ENCODE measurements at regions not wholly inside any gene's neighbourhood (a gene's known extent, or its start where the extent isn't known, plus 50 kb on each side); places are given as distances from the start of the nearest gene placed in this dataset.

GRCh38 chr14:100381395-100382105 lies 58.4 kb downstream of the SLC25A47 start:
- no peak for DNase-seq

DNA sequence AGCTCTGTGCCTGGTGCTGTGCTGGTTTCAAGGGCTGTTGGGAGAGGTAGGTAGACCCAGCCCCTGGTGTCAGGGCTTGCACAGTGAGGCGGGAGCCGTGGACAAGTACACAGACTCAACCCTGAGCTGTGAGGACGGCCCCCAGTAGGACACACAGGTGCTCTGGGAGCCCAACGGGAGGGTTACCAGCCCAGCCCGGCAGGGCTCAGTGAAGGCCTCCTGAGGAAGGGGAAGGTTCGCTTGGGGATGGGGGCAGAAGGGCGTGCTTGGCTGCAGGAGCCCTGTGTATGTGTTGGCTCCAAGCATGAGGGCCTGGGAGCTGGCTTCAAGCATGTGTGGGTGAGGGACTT lies 58.9 kb downstream of the SLC25A47 start:
- DNase-seq = no peak

GRCh38 chr14:100383727-100384158 lies 60.6 kb downstream of the SLC25A47 start:
- DNase-seq = peak; percentile 72 to 85

DNA sequence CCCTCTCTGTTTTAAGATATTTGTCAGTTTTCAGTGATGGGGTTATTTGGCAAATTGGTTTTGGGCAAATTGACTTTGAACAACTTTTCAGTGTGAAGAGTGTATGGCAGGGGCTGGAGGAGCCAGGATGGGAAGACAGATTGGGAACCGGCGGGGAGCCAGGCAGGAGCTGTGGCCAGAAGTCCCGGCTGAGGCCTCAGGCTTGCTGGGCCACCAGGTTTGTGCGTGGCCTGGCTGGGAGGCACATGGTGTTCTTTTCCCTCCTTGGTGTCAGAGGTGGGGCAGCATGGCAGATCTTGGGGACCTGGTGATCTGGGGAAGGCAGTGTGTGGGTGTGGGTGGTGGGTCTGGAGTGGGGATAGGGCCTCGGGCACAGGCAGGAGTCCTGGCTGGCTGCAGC lies 61.1 kb downstream of the SLC25A47 start:
- no peak for DNase-seq

GRCh38 chr14:100384819-100385813 lies 62.0 kb downstream of the SLC25A47 start:
- DNase-seq = peak in 1 of 2 experiments; percentile 73

DNA sequence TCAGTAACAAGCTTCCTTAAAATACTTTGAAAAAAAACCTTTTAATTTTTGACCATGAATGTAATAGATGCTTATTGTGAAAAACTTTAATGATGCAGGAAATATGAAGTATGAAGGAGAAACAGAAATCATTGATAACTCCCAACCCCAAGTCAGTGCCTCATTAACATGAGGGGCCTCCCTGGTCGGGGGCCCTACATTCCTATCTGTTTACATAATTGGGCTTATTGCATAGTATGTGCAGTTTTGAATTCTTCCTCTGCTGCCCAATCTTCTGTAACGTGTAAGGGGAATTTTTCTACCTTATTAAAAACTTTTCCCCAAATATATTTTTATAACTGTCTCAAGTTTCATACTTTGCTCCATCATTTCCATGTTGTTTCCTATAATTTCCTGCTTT lies 63.0 kb downstream of the SLC25A47 start:
- DNase-seq = no peak

- DNase-seq = no peak
Observed at GRCh38 chr14:100386846-100387245, 63.7 kb downstream of the SLC25A47 start.

GRCh38 chr14:100387450-100387849 lies 64.3 kb downstream of the SLC25A47 start:
- no peak for DNase-seq

DNA sequence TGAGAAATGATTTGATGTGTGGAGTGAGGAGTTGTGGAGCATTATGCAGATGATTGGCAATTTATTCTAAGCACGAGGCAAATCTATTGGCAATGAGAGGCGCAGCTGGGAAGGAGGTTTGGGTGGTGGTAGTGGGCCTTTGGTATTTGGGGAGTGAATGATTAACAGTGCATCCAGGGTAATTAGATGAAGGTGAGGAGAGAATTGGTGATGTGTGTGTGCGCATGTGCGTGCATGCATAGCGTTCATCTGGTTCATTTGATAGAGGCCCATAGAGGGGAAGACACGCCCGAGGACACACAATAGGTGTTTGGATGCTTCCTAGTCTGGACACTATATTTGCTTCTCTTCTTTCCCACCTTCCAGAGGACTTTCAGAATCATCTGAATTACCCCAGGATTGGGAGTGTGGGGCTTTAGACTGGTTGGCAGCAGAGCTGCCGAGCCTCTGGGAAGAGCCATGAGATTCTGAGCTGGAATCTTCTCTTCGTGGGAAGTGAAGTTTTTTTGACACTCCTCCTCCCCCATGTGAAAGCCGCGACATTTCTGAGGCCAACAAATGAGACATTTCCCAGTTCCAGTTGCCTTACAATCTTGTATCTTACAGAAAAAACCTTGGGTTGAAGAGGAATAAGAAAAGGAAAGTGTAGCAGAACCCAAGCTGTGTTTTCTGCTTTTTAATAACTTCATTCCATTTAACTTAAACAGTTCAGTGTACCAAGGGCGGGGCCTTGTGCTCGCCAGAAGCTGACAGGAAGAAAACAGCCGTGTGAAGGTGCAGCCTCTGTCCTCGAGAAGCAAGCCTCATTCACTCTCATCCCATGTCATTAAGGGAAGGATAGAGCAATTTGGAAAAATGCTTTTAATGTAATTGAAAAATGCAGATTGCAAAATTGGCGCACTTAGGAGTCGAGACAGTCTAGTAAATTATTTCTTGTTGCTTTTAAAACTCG lies 65.2 kb downstream of the SLC25A47 start:
- DNase-seq = no peak

- no peak for DNase-seq
Observed at GRCh38 chr14:100389497-100390104, 66.5 kb downstream of the SLC25A47 start.

GRCh38 chr14:100391173-100391572 lies 68.0 kb downstream of the SLC25A47 start:
- no peak for DNase-seq

DNA sequence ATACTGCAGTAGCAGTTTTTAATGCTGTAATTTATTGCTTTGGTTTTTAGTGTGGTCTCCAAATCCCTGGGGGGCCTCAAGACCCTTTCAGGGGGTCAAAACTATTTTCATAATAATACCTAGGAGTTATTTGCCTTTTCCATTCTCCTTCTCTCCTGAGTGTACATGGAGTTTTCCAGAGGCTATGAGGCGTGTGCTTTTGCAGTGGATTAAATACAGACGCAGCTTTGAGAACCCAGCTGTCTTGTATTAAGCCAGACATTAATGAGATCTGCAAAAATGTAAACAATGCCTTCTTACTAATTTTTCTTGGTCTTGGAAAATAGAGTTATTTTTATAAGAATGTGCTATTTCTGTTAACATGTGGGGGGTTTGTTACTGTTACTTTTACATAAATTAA lies 68.6 kb downstream of the SLC25A47 start:
- no peak for DNase-seq

DNA sequence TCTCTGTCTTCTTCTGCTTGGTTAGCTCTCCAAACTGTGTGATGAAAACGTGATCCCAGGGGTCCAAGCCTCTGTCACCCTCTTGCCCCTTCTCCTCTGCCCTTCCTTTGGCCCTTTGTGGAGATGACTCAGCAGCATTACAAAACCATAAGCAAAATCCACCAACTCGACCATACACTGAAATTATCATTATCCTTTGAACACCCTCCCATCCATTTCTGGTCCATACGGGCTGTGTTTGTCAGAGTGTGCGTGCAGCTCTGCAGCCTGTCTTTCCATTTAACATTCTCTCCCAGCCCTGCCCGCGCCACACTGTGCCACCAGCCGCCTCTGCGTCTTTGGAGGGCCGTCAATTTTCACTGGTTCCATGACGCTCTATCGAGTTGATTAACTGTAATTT lies 69.2 kb downstream of the SLC25A47 start:
- DNase-seq = no peak

DNA sequence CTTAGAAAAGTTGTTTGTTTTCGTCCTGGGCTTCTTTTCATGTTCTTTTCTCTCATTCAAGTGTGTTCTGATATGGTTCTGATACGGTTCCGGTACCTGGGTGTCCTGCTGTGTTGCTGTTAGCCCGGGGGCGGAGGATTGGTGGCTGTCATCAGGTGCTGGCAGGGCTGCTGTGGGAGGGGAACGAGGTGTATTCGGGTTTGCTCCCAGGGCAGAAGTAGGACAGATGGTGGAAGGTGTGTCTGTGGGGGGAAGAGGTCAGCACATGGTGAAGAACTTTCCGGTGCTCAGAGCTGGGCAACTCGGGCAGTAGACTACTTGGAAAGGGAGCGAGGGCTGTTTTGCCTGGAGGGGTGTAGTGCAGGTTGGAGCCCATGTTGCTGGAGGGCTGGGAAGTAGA lies 70.2 kb downstream of the SLC25A47 start:
- no peak for DNase-seq

DNA sequence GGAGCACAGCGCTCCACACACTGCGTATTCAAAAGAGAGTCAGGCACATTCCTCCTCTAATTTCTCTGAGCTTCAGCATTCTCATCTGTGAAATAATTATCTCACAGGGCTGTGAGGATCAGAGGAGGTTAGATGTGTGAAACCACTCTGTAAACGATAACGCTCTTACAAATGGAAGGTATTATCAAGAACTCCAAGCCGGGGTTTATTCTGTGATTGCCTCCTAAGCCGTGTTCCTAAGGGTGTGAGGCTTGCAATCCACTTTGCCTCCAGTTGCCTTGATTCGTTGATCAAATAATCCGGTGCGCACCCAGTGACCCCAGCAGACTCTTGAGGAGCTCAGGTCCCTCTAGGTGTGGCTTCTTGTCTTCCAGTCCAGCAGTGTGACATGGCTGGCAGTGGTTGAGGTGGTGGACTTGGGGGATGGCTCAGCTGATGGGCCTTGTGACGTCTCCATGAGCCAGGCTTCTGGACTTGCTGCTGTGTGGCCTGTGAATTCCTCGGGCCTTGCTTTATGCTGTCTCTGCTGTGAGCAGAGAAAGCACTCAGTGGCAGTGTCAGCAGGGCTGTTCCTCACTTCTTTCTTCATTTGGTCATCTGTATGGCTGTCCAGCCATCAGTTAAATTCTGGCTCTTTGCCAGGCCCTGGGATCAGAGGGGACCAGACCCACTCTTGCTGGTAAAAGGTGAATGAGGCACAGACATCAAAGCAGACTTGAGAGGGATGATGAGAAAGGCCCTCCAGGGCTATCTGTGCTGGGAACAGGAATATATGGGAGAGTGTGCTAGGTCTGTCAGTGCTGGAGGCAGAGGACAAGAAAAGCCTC lies 71.0 kb downstream of the SLC25A47 start:
- no peak for DNase-seq

GRCh38 chr14:100394886-100395672 lies 71.9 kb downstream of the SLC25A47 start:
- no peak for DNase-seq

DNA sequence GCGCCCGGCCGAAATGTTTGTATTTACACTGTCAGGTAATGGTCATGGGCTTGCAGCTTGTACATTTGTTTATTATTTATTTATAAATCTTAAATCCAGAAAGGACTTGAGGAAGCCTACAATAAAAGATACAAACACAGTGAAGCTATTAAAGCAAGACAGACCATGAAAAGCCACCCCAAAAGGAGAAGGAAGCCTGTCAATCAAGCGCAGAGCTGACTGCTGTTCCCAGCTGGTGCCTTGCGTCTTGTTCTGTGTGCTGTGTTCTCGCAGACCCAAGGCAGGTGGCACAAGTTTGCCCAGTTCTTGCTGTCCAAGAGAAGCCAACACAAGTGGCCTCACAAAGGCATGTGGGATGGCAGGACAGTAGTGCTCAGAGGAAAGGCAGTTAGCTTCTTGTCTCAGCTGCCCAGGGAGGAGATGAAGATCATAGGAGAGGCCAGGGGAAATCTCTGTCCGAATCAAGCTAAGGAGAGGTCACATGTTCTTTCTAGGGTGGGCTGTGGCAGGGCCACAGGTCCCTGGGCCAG lies 73.2 kb downstream of the SLC25A47 start:
- no peak for DNase-seq

- DNase-seq = no peak
Observed at GRCh38 chr14:100397005-100397404, 73.9 kb downstream of the SLC25A47 start.

DNA sequence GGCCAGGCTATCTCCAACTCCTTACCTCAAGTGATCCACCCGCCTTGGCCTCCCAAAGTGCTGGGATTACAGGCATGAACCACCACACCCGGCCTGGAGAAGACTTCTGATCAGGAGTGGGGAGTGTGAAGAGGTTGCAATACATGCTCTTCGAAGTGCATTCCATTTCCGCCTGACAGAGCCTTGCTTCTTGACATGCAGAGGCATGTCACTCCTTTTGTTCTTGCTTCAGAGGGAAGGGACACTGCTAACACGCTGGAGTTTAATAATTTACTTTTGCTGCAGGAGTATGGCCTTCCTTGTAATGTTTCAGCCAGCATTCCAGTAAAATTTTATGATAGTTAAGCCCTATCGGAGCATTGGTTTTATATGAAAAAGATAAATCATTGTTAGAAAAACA lies 74.9 kb downstream of the SLC25A47 start:
- no peak for DNase-seq

Data from NCI-H446 (cell line).